GM12878 (cell line): ENCODE measurements at regions not wholly inside any gene's neighbourhood (a gene's known extent, or its start where the extent isn't known, plus 50 kb on each side); places are given as distances from the start of the nearest gene placed in this dataset.

Experiments
- BMI1 ChIP-seq: fragments of 450-650 bp; IDR thresholded peaks from 2 replicates; pipeline ENCODE4 v1.6.1; 2016; ENCODE audit warnings: mild to moderate bottlenecking, moderate library complexity, borderline replicate concordance
- CEBPB ChIP-seq, 2 experiments: fragments of 150-350 bp in 1 of 2; IDR thresholded peaks; 2 replicates each; pipeline ENCODE4 v1.6.1; 2012 to 2014; ENCODE audit warnings: low read depth in 2 of 2, low read length in 2 of 2, borderline replicate concordance in 1 of 2, inconsistent platforms in 1 of 2
- CHD2 ChIP-seq: IDR thresholded peaks from 2 replicates; pipeline ENCODE4 v1.6.1; 2011; ENCODE audit warnings: low read depth, low read length, improper control_type of control experiment, borderline replicate concordance
- CREB1 ChIP-seq: IDR thresholded peaks from 2 replicates; pipeline ENCODE4 v1.6.1; 2012; ENCODE audit warnings: low read depth, mild to moderate bottlenecking, inconsistent platforms
- FOXM1 ChIP-seq: IDR thresholded peaks from 2 replicates; pipeline ENCODE4 v1.6.1; 2012; ENCODE audit warnings: low read depth, mild to moderate bottlenecking, inconsistent platforms, low read length, moderate library complexity
- GATAD2B ChIP-seq: fragments of 450-650 bp; conservative IDR thresholded peaks from 2 replicates; pipeline ENCODE4 v1.6.1; 2017; ENCODE audit warnings: low read depth, mild to moderate bottlenecking, moderate library complexity
- HCFC1 ChIP-seq: fragments of 150-350 bp; IDR thresholded peaks from 2 replicates; pipeline ENCODE4 v1.6.1; 2014; ENCODE audit warnings: low read length
- NFXL1 ChIP-seq: fragments of 450-650 bp; IDR thresholded peaks from 2 replicates; pipeline ENCODE4 v1.6.1; 2017; ENCODE audit warnings: antibody characterized with exemption, mild to moderate bottlenecking, borderline replicate concordance
- NFYB ChIP-seq: IDR thresholded peaks from 2 replicates; pipeline ENCODE4 v1.6.1; 2011; ENCODE audit warnings: low read depth, mild to moderate bottlenecking, low read length, improper control_type of control experiment, moderate library complexity; ENCODE audit not compliant: insufficient read depth
- NR2F1 ChIP-seq: fragments of 450-650 bp; conservative IDR thresholded peaks from 2 replicates; pipeline ENCODE4 v1.6.1; 2017; ENCODE audit warnings: mild to moderate bottlenecking
- NRF1 ChIP-seq: conservative IDR thresholded peaks from 2 replicates; pipeline ENCODE4 v1.6.1; 2011; ENCODE audit warnings: mild to moderate bottlenecking, low read depth, low read length, improper control_type of control experiment
- PAX8 ChIP-seq: fragments of 450-650 bp; IDR thresholded peaks from 2 replicates; pipeline ENCODE4 v1.6.1; 2017; ENCODE audit warnings: mild to moderate bottlenecking, moderate library complexity
- POLR2A ChIP-seq: IDR thresholded peaks from 2 replicates; pipeline ENCODE4 v1.6.1; 2011; ENCODE audit warnings: low read depth, mild to moderate bottlenecking, low read length
- POLR2AphosphoS2 ChIP-seq: IDR thresholded peaks from 2 replicates; pipeline ENCODE4 v1.6.1; 2011; ENCODE audit warnings: low read depth, mild to moderate bottlenecking, low read length, improper control_type of control experiment, moderate library complexity
- RAD21 ChIP-seq: IDR thresholded peaks from 2 replicates; pipeline ENCODE4 v1.6.1; 2011; ENCODE audit warnings: mild to moderate bottlenecking, low read depth, low read length, moderate library complexity; ENCODE audit not compliant: insufficient read depth
- TCF12 ChIP-seq: IDR thresholded peaks from 2 replicates; pipeline ENCODE4 v1.6.1; 2011; ENCODE audit warnings: low read depth, mild to moderate bottlenecking, low read length
- TCF7 ChIP-seq: IDR thresholded peaks from 2 replicates; pipeline ENCODE4 v1.6.1; 2014; ENCODE audit warnings: antibody characterized with exemption, borderline replicate concordance
- ZBTB33 ChIP-seq: fragments of 450-650 bp; IDR thresholded peaks from 2 replicates; pipeline ENCODE4 v1.6.1; 2017; ENCODE audit warnings: mild to moderate bottlenecking
- ZNF622 ChIP-seq: fragments of 450-650 bp; IDR thresholded peaks from 2 replicates; pipeline ENCODE4 v1.6.1; 2017; ENCODE audit warnings: mild to moderate bottlenecking, inconsistent platforms
- ZSCAN29 ChIP-seq: fragments of 450-650 bp; IDR thresholded peaks from 2 replicates; pipeline ENCODE4 v1.6.1; 2017; ENCODE audit warnings: mild to moderate bottlenecking, moderate library complexity
- TF ChIP-seq, protein P1 (sequence below): fragments of 450-650 bp; IDR thresholded peaks from 2 replicates; pipeline ENCODE4 v1.6.1; 2018; ENCODE audit warnings: mild to moderate bottlenecking, low read depth, moderate library complexity; ENCODE audit not compliant: partially characterized antibody
- TF ChIP-seq, protein P2 (sequence below): fragments of 450-650 bp; IDR thresholded peaks from 2 replicates; pipeline ENCODE4 v1.6.1; 2016; ENCODE audit warnings: mild to moderate bottlenecking

GRCh38 chr5:56686337-56687195 lies 128.8 kb upstream of the MAP3K1 start (continued):
- TF ChIP-seq TCF12 (no peak), NFYB (no peak), ZNF622 (no peak), HCFC1 (no peak), NFXL1 (no peak), ZSCAN29 (no peak), NR2F1 (peak; percentile 98), NRF1 (no peak), CHD2 (peak; percentile 4; the same call in 1 of the 2 replicates), PAX8 (no peak), RAD21 (no peak), POLR2A (no peak), CEBPB (IDR thresholded peaks at IDR 0.05; ENCODE audit: borderline replicate concordance in 1 of 2, low read depth in 2 of 2, low read length in 2 of 2) (no peak), BMI1 (peak; percentile 55; the same call in 1 of the 2 replicates), FOXM1 (peak; percentile 80; the same call in 1 of the 2 replicates), CREB1 (0 out of 2 replicates have a peak, but pooled peaks have one; percentile 19), GATAD2B (no peak), POLR2AphosphoS2 (no peak), ZBTB33 (no peak), TCF7 (0 out of 2 replicates have a peak, but pooled peaks have one; percentile 30)
- TF ChIP-seq, protein P1, sequence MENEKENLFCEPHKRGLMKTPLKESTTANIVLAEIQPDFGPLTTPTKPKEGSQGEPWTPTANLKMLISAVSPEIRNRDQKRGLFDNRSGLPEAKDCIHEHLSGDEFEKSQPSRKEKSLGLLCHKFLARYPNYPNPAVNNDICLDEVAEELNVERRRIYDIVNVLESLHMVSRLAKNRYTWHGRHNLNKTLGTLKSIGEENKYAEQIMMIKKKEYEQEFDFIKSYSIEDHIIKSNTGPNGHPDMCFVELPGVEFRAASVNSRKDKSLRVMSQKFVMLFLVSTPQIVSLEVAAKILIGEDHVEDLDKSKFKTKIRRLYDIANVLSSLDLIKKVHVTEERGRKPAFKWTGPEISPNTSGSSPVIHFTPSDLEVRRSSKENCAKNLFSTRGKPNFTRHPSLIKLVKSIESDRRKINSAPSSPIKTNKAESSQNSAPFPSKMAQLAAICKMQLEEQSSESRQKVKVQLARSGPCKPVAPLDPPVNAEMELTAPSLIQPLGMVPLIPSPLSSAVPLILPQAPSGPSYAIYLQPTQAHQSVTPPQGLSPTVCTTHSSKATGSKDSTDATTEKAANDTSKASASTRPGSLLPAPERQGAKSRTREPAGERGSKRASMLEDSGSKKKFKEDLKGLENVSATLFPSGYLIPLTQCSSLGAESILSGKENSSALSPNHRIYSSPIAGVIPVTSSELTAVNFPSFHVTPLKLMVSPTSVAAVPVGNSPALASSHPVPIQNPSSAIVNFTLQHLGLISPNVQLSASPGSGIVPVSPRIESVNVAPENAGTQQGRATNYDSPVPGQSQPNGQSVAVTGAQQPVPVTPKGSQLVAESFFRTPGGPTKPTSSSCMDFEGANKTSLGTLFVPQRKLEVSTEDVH = peak; percentile 54
- TF ChIP-seq, protein P2, sequence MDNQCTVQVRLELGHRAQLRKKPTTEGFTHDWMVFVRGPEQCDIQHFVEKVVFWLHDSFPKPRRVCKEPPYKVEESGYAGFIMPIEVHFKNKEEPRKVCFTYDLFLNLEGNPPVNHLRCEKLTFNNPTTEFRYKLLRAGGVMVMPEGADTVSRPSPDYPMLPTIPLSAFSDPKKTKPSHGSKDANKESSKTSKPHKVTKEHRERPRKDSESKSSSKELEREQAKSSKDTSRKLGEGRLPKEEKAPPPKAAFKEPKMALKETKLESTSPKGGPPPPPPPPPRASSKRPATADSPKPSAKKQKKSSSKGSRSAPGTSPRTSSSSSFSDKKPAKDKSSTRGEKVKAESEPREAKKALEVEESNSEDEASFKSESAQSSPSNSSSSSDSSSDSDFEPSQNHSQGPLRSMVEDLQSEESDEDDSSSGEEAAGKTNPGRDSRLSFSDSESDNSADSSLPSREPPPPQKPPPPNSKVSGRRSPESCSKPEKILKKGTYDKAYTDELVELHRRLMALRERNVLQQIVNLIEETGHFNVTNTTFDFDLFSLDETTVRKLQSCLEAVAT = no peak
